Mesodermal cell (in vitro differentiated cells): ENCODE measurements at regions not wholly inside any gene's neighbourhood (a gene's known extent, or its start where the extent isn't known, plus 50 kb on each side); places are given as distances from the start of the nearest gene placed in this dataset.

Source experiments
- H3K27ac ChIP-seq: 2 replicates; pipeline ENCODE4 v1.7.0; 2013; ENCODE audit warnings: mild to moderate bottlenecking, low read depth, low read length, moderate library complexity; ENCODE audit not compliant: severe bottlenecking
- H3K36me3 ChIP-seq: 2 replicates; pipeline ENCODE4 v1.7.1; 2013; ENCODE audit warnings: mild to moderate bottlenecking, low read length, moderate library complexity; ENCODE audit not compliant: control insufficient read depth, insufficient read depth
- H3K4me1 ChIP-seq: one replicate; pipeline ENCODE4 v1.7.1; 2013; ENCODE audit warnings: mild to moderate bottlenecking, low read length; ENCODE audit not compliant: insufficient read depth, control insufficient read depth, poor library complexity, severe bottlenecking
- H3K4me3 ChIP-seq: 2 replicates; pipeline ENCODE4 v1.7.0; 2013; ENCODE audit warnings: low read length, control low read depth, mild to moderate bottlenecking; ENCODE audit not compliant: insufficient read depth, poor library complexity, severe bottlenecking; ENCODE audit errors: extremely low read depth
- H3K9me3 ChIP-seq: 2 replicates; pipeline ENCODE4 v1.7.1; 2013; ENCODE audit warnings: mild to moderate bottlenecking, low read length, moderate library complexity; ENCODE audit not compliant: control insufficient read depth
- WGBS, 2 experiments: methylation state at CpG; one replicate each; pipeline ENCODE4 v1.1.5; 2013; ENCODE audit warnings: missing lambda C conversion rate in 2 of 2; ENCODE audit not compliant: insufficient coverage in 2 of 2; 5-methylcytosine and 5-hydroxymethylcytosine counted together

GRCh38 chr5:28517691-28518090 is 1479.3 kb upstream of the CDH9 start:
- Histone ChIP-seq H3K36me3 (no peaks in the 10 kb centered on the region), H3K4me3 (no peak overlapping the region), H3K4me1 (no peaks in the 10 kb centered on the region), H3K27ac (peak overlapping the region; percentile 69), H3K9me3 (peaks cover 5% of the 10 kb centered on the region)
- 60% methylated on average over 1 of the region's 2 CpGs; no CpG with 5 or more reads in 1 of the 2 experiments for WGBS, 2 experiments

GRCh38 chr5:28516722-28517121 is 1478.3 kb upstream of the CDH9 start:
- no peaks in the 10 kb centered on the region for H3K4me1 ChIP-seq
- 50 to 82% methylated on average over 1 to 2 of the region's 4 CpGs for WGBS, 2 experiments
- peaks cover 5% of the 10 kb centered on the region for H3K9me3 ChIP-seq
- H3K36me3 ChIP-seq, result no peaks in the 10 kb centered on the region
- peak overlapping the region; percentile 69 for H3K27ac ChIP-seq
- no peak overlapping the region for H3K4me3 ChIP-seq

- Histone ChIP-seq H3K27ac (no peak overlapping the region), H3K4me1 (no peaks in the 10 kb centered on the region), H3K9me3 (no peaks in the 10 kb centered on the region), H3K4me3 (no peak overlapping the region), H3K36me3 (no peaks in the 10 kb centered on the region)
- 69 to 94% methylated on average over 2 of the region's 4 CpGs for WGBS, 2 experiments
Observed at GRCh38 chr5:28512648-28513047, 1474.3 kb upstream of the CDH9 start.

- Histone ChIP-seq H3K4me3 (no peak overlapping the region), H3K9me3 (no peaks in the 10 kb centered on the region), H3K36me3 (no peaks in the 10 kb centered on the region), H3K4me1 (no peaks in the 10 kb centered on the region), H3K27ac (no peak overlapping the region)
- 83% methylated on average over 1 of the region's 1 CpG; no CpG with 5 or more reads in 1 of the 2 experiments for WGBS, 2 experiments
Observed at GRCh38 chr5:28505121-28505520, 1466.7 kb upstream of the CDH9 start.

GRCh38 chr5:28500511-28500910 is 1462.1 kb upstream of the CDH9 start:
- no peak overlapping the region for H3K4me3 ChIP-seq
- no peak overlapping the region for H3K27ac ChIP-seq
- WGBS, 2 experiments, result 67 to 100% methylated on average over 1 to 2 of the region's 2 CpGs
- no peaks in the 10 kb centered on the region for H3K4me1 ChIP-seq
- H3K36me3 ChIP-seq, result no peaks in the 10 kb centered on the region
- no peaks in the 10 kb centered on the region for H3K9me3 ChIP-seq

GRCh38 chr5:28499766-28500290 is 1461.4 kb upstream of the CDH9 start:
- no peak overlapping the region for H3K4me3 ChIP-seq
- no peaks in the 10 kb centered on the region for H3K4me1 ChIP-seq
- H3K9me3 ChIP-seq, result no peaks in the 10 kb centered on the region
- H3K36me3 ChIP-seq, result no peaks in the 10 kb centered on the region
- H3K27ac ChIP-seq, result no peak overlapping the region

- Histone ChIP-seq H3K4me1 (no peaks in the 10 kb centered on the region), H3K4me3 (no peak overlapping the region), H3K9me3 (no peaks in the 10 kb centered on the region), H3K27ac (no peak overlapping the region), H3K36me3 (no peaks in the 10 kb centered on the region)
- WGBS, 2 experiments, result no CpG with 5 or more reads among the region's 3 CpGs
Observed at GRCh38 chr5:28495876-28496275, 1457.5 kb upstream of the CDH9 start.

- H3K27ac ChIP-seq, result no peak overlapping the region
- 100% methylated on average over 1 of the region's 1 CpG; no CpG with 5 or more reads in 1 of the 2 experiments for WGBS, 2 experiments
- no peaks in the 10 kb centered on the region for H3K9me3 ChIP-seq
- no peak overlapping the region for H3K4me3 ChIP-seq
- H3K4me1 ChIP-seq, result no peaks in the 10 kb centered on the region
- no peaks in the 10 kb centered on the region for H3K36me3 ChIP-seq
Observed at GRCh38 chr5:28493456-28493855, 1455.1 kb upstream of the CDH9 start.

- no peaks in the 10 kb centered on the region for H3K9me3 ChIP-seq
Observed at GRCh38 chr5:28488752-28489151, 1450.4 kb upstream of the CDH9 start.

GRCh38 chr5:28483327-28484025 is 1445.1 kb upstream of the CDH9 start:
- Histone ChIP-seq H3K27ac (no peak overlapping the region), H3K9me3 (no peaks in the 10 kb centered on the region), H3K4me3 (no peak overlapping the region), H3K36me3 (no peaks in the 10 kb centered on the region), H3K4me1 (no peaks in the 10 kb centered on the region)
- 91 to 92% methylated on average over 13 to 15 of the region's 21 CpGs for WGBS, 2 experiments

More at GRCh38 chr5:28488752-28489151, 1450.4 kb upstream of the CDH9 start:
- Histone ChIP-seq H3K36me3 (no peaks in the 10 kb centered on the region), H3K4me3 (no peak overlapping the region), H3K27ac (no peak overlapping the region), H3K4me1 (no peaks in the 10 kb centered on the region)
- 80 to 84% methylated on average over 2 of the region's 2 CpGs for WGBS, 2 experiments

GRCh38 chr5:28473531-28474107 is 1435.2 kb upstream of the CDH9 start:
- Histone ChIP-seq H3K4me1 (no peaks in the 10 kb centered on the region), H3K27ac (no peak overlapping the region), H3K9me3 (no peaks in the 10 kb centered on the region), H3K4me3 (no peak overlapping the region), H3K36me3 (no peaks in the 10 kb centered on the region)
- WGBS, 2 experiments, result 80% methylated on average over 1 to 2 of the region's 4 CpGs
